ENCODE measurements at regions not wholly inside any gene's neighbourhood (a gene's known extent, or its start where the extent isn't known, plus 50 kb on each side); places are given as distances from the start of the nearest gene placed in this dataset.
"Not testable (repeated sequence)": the region's sequence is repeated elsewhere in the genome, so short reads cannot be mapped to it uniquely, and the experiment has no call there.

DNA sequence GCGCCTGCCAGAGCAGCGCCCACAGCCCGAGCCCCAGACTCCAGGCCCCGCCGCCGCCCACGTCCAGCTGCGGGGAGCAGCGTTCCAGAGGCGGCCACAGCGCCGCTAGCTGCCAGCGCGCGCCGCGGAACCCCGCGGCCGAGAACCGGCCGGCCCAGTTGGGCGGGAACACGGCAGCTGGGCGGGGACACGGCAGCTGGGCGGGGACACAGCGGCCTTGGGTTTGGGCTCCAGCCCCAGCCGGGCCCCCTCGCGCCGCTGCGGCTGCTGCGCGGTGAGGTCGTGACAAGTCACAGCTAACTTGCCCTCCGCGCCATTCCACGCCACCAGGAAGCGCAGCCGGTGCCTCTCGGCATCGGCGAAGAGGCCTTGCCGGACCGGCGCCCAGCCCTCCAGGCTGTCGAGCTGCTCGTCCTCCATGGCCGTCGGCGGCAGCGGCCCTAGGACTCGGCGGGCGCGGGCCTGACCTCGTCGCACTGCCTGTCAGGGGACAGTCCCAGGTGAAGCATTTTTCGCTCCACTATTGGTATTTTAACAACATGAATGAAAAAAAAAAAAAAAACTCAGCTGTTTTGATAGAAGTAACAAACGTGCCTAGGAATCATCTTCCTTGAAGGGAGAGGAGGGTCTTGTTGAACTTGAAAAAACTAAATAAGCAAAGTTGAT lies 56.6 kb upstream of the GOLGA8N start:
- peak; percentile 44 to 80 (median 77) for DNase-seq
- ATAC-seq, result peak; percentile 100
- H3K36me3 ChIP-seq (ENCODE audit: low read depth); H3K9me3 ChIP-seq; H3K4me3 ChIP-seq; intact Hi-C loops (cut with DNase I, micrococcal nuclease); H3K4me1 ChIP-seq (ENCODE audit: low read depth): not testable (repeated sequence)

DNA sequence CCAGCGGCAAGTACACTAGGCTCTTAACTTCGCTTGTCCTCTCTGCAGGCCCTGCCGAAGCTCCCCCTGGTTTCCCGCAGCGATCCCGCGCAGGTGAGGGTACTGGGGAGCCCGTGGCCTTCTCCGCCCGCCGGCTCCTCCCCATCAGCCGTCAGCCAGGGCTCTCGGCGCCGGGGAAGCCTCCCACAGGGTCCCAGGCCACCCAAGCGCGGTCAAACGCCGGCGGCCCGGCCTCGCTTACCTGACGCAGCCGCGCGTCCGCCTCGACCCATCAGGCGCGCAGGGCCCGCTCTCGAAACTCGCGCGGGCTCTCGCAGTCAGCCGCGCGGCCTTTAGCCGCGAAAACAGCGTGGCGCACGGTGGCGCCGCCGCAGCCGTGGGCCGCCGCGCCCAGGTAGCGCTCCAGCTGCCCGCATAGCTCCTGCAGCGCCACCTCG lies 57.2 kb upstream of the GOLGA8N start:
- H3K4me1 ChIP-seq (ENCODE audit: low read depth); DNase-seq; intact Hi-C loops (cut with DNase I, micrococcal nuclease); H3K9me3 ChIP-seq; H3K4me3 ChIP-seq; H3K36me3 ChIP-seq (ENCODE audit: low read depth): not testable (repeated sequence)
- ATAC-seq, result peak; percentile 20

- H3K4me3 ChIP-seq; H3K4me1 ChIP-seq (ENCODE audit: low read depth); ATAC-seq; DNase-seq; intact Hi-C loops (cut with DNase I, micrococcal nuclease); H3K36me3 ChIP-seq (ENCODE audit: low read depth); H3K9me3 ChIP-seq: not testable (repeated sequence)
Observed at GRCh38 chr15:32535150-32535898, 57.9 kb upstream of the GOLGA8N start.

- H3K36me3 ChIP-seq (ENCODE audit: low read depth); H3K9me3 ChIP-seq; ATAC-seq; H3K4me1 ChIP-seq (ENCODE audit: low read depth); DNase-seq; H3K4me3 ChIP-seq; intact Hi-C loops (cut with DNase I, micrococcal nuclease): not testable (repeated sequence)
Observed at GRCh38 chr15:32522900-32523299, 67.5 kb upstream of the GOLGA8O start.

GRCh38 chr15:32522421-32522820 lies 67.0 kb upstream of the GOLGA8O start:
- DNase-seq; ATAC-seq; H3K36me3 ChIP-seq (ENCODE audit: low read depth); H3K4me1 ChIP-seq (ENCODE audit: low read depth); H3K9me3 ChIP-seq; H3K4me3 ChIP-seq; intact Hi-C loops (cut with DNase I, micrococcal nuclease): not testable (repeated sequence)

GRCh38 chr15:32518976-32519375 lies 63.5 kb upstream of the GOLGA8O start:
- ATAC-seq; H3K9me3 ChIP-seq; H3K4me3 ChIP-seq; intact Hi-C loops (cut with DNase I, micrococcal nuclease); DNase-seq; H3K4me1 ChIP-seq (ENCODE audit: low read depth); H3K36me3 ChIP-seq (ENCODE audit: low read depth): not testable (repeated sequence)

DNA sequence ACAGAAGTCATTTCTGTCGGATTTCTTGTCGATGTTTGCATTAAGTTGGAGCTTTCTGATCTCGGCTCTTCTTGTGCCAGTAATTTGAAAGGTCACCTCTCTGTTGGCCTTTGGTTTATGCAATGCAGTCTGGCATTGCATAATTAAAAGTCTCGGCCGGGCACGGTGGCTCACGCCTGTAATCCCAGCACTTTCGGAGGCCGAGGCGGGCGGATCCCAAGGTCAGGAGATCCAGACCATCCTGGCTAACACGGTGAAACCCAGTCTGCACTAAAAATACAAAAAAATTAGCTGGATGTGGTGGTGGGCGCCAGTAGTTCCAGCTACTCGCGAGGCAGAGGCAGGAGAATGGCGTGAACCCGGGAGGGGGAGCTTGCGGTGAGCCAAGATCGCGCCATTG lies 62.6 kb upstream of the GOLGA8O start:
- intact Hi-C loops (cut with DNase I, micrococcal nuclease); H3K4me1 ChIP-seq (ENCODE audit: low read depth); H3K9me3 ChIP-seq; H3K4me3 ChIP-seq; ATAC-seq; H3K36me3 ChIP-seq (ENCODE audit: low read depth); DNase-seq: not testable (repeated sequence)

GRCh38 chr15:32516954-32517353 lies 61.5 kb upstream of the GOLGA8O start:
- H3K4me1 ChIP-seq (ENCODE audit: low read depth); H3K36me3 ChIP-seq (ENCODE audit: low read depth); intact Hi-C loops (cut with DNase I, micrococcal nuclease); H3K9me3 ChIP-seq; DNase-seq; H3K4me3 ChIP-seq; ATAC-seq: not testable (repeated sequence)

- H3K4me1 ChIP-seq (ENCODE audit: low read depth); ATAC-seq; intact Hi-C loops (cut with DNase I, micrococcal nuclease); DNase-seq; H3K36me3 ChIP-seq (ENCODE audit: low read depth); H3K4me3 ChIP-seq; H3K9me3 ChIP-seq: not testable (repeated sequence)
Observed at GRCh38 chr15:32513378-32513777, 57.9 kb upstream of the GOLGA8O start.

DNA sequence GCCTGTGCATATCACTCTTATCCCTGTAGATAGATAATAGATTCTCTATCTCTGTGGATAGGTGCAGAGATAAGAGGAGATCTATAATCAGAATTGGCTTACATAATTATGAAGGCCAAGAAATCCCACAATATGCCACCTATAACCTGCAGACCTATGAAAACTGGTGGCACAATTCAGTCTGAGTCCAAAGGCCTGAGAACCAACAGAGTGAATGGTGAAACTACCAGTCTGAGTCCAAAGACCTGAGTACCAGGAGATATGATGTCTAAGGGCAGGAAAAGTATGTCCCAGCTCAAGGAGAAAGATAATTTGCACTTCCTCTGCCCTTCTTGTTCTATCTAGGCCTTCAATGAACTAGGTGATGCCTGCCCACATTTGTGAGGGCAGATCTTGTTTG lies 54.6 kb upstream of the GOLGA8O start:
- H3K4me3 ChIP-seq; DNase-seq; H3K4me1 ChIP-seq (ENCODE audit: low read depth); intact Hi-C loops (cut with DNase I, micrococcal nuclease); H3K36me3 ChIP-seq (ENCODE audit: low read depth); H3K9me3 ChIP-seq: not testable (repeated sequence)
- ATAC-seq, result peak; percentile 43

DNA sequence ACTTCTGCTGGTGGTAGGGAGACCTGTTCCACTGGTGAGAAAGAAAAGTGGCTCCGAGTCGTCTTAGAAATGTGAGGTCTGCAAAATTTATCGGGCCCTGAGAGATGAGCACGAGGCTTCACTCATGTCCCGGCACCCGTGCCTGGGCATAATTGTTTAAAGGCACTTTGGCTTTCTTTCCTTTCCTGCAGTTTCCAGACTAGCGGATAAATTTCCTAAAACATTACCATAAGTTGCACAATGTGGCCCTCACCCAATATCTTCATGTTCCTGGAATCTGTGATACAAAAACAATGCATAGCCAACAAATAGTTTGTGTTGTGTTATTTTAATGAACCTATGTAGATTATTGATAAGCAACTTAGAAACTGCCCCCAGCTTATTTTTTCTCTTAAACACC lies 52.6 kb upstream of the GOLGA8O start:
- H3K4me1 ChIP-seq (ENCODE audit: low read depth); H3K4me3 ChIP-seq; H3K36me3 ChIP-seq (ENCODE audit: low read depth); DNase-seq; ATAC-seq; H3K9me3 ChIP-seq; intact Hi-C loops (cut with DNase I, micrococcal nuclease): not testable (repeated sequence)

GRCh38 chr15:32506787-32507186 lies 51.4 kb upstream of the GOLGA8O start:
- intact Hi-C loops (cut with DNase I, micrococcal nuclease); H3K4me1 ChIP-seq (ENCODE audit: low read depth); DNase-seq; H3K9me3 ChIP-seq; H3K36me3 ChIP-seq (ENCODE audit: low read depth); H3K4me3 ChIP-seq: not testable (repeated sequence)
- peak; percentile 57 for ATAC-seq

DNA sequence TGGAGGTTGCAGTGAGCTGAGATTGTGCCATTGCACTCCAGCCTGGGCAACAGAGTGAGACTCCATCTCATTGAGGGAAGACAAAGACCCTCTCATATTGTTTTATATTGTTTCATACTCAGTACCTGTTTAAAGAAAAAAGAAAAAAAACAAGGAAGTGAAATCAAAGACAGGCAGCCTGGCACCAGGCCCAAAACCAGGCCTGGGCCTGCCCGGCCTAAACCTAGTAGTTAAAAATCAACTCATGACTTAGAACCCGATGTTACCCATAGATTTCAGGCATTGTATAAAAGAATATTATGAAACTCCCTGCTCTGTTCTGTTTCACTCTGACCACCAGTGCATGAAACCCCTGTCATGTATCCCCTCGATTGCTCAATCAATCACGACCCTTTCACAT lies 50.2 kb upstream of the GOLGA8O start:
- H3K36me3 ChIP-seq (ENCODE audit: low read depth); intact Hi-C loops (cut with DNase I, micrococcal nuclease); H3K4me3 ChIP-seq; DNase-seq; H3K9me3 ChIP-seq; H3K4me1 ChIP-seq (ENCODE audit: low read depth): not testable (repeated sequence)
- ATAC-seq, result peak; percentile 22
